Nephron (organoid): ENCODE measurements at regions not wholly inside any gene's neighbourhood (a gene's known extent, or its start where the extent isn't known, plus 50 kb on each side); places are given as distances from the start of the nearest gene placed in this dataset.

Source experiments
- H3K27ac Mint-ChIP-seq, 3 experiments: 2 replicates each; pipeline ENCODE4 v1.8.0; 2020; ENCODE audit warnings: mixed read lengths in 3 of 3, mild to moderate bottlenecking in 2 of 3, moderate library complexity in 1 of 3
- H3K27me3 Mint-ChIP-seq: 2 replicates; pipeline ENCODE4 v1.8.0; 2021; ENCODE audit warnings: low read depth, mild to moderate bottlenecking, moderate library complexity, mixed read lengths
- H3K36me3 Mint-ChIP-seq: 2 replicates; pipeline ENCODE4 v1.8.0; 2020; ENCODE audit warnings: low read depth, mixed read lengths
- H3K4me1 Mint-ChIP-seq: 2 replicates; pipeline ENCODE4 v1.8.0; 2020; ENCODE audit warnings: mixed read lengths
- H3K4me3 Mint-ChIP-seq, 3 experiments: 2 replicates each; pipeline ENCODE4 v1.8.0; 2020; ENCODE audit warnings: mild to moderate bottlenecking in 3 of 3, mixed read lengths in 3 of 3, moderate library complexity in 2 of 3
- H3K9me3 Mint-ChIP-seq: 2 replicates; pipeline ENCODE4 v1.8.0; 2020; ENCODE audit warnings: mixed read lengths
- CTCF ChIP-seq, 3 experiments: fragments of 200-600 bp; sonication (generic); IDR thresholded peaks; one replicate each; pipeline ENCODE4 v1.5.0; 2021; ENCODE audit warnings: antibody characterized with exemption in 3 of 3; ENCODE audit not compliant: unreplicated experiment in 3 of 3

GRCh38 chr14:42110167-42110566, 503.5 kb downstream of the LRFN5 start:
- H3K27ac Mint-ChIP-seq = no peak overlapping the region
- no peaks in the 10 kb centered on the region for H3K36me3 Mint-ChIP-seq
- peaks cover 33% of the 10 kb centered on the region for H3K9me3 Mint-ChIP-seq
- H3K27me3 Mint-ChIP-seq = peaks cover 6% of the 10 kb centered on the region
- no peak overlapping the region for H3K4me3 Mint-ChIP-seq
- peak in 2 of 3 experiments; percentile 9 to 15 for TF ChIP-seq CTCF (IDR thresholded peaks at IDR 0.05; ENCODE audit: unreplicated experiment in 3 of 3)
- H3K4me1 Mint-ChIP-seq = no peaks in the 10 kb centered on the region

- H3K9me3 Mint-ChIP-seq = peaks cover 3% of the 10 kb centered on the region
Observed at GRCh38 chr14:42095155-42095554, 488.5 kb downstream of the LRFN5 start.

GRCh38 chr14:42090122-42090521, 483.4 kb downstream of the LRFN5 start:
- H3K4me3 Mint-ChIP-seq = no peak overlapping the region
- H3K27ac Mint-ChIP-seq = no peak overlapping the region
- H3K36me3 Mint-ChIP-seq = no peaks in the 10 kb centered on the region
- H3K9me3 Mint-ChIP-seq = no peaks in the 10 kb centered on the region
- no peak for TF ChIP-seq CTCF (IDR thresholded peaks at IDR 0.05; ENCODE audit: unreplicated experiment in 3 of 3)
- no peaks in the 10 kb centered on the region for H3K27me3 Mint-ChIP-seq
- H3K4me1 Mint-ChIP-seq = no peaks in the 10 kb centered on the region

More at GRCh38 chr14:42095155-42095554, 488.5 kb downstream of the LRFN5 start:
- H3K36me3 Mint-ChIP-seq = no peaks in the 10 kb centered on the region
- no peak overlapping the region for H3K27ac Mint-ChIP-seq
- H3K27me3 Mint-ChIP-seq = no peaks in the 10 kb centered on the region
- H3K4me1 Mint-ChIP-seq = no peaks in the 10 kb centered on the region
- TF ChIP-seq CTCF (IDR thresholded peaks at IDR 0.05; ENCODE audit: unreplicated experiment in 3 of 3) = no peak
- H3K4me3 Mint-ChIP-seq = no peak overlapping the region

GRCh38 chr14:42079911-42080310, 473.2 kb downstream of the LRFN5 start:
- Mint-ChIP-seq H3K4me1 (no peaks in the 10 kb centered on the region), H3K4me3 (no peak overlapping the region), H3K27ac (no peak overlapping the region), H3K9me3 (no peaks in the 10 kb centered on the region), H3K27me3 (no peaks in the 10 kb centered on the region), H3K36me3 (no peaks in the 10 kb centered on the region)
- TF ChIP-seq CTCF (IDR thresholded peaks at IDR 0.05; ENCODE audit: unreplicated experiment in 3 of 3) = no peak

GRCh38 chr14:42078345-42078744, 471.7 kb downstream of the LRFN5 start:
- no peaks in the 10 kb centered on the region for H3K4me1 Mint-ChIP-seq

More at GRCh38 chr14:42078345-42078744, 471.7 kb downstream of the LRFN5 start:
- TF ChIP-seq CTCF (IDR thresholded peaks at IDR 0.05; ENCODE audit: unreplicated experiment in 3 of 3) = no peak
- H3K4me3 Mint-ChIP-seq = no peak overlapping the region
- no peaks in the 10 kb centered on the region for H3K27me3 Mint-ChIP-seq
- no peaks in the 10 kb centered on the region for H3K36me3 Mint-ChIP-seq
- no peaks in the 10 kb centered on the region for H3K9me3 Mint-ChIP-seq
- H3K27ac Mint-ChIP-seq = no peak overlapping the region
